K562 (cell line): ENCODE measurements at regions not wholly inside any gene's neighbourhood (a gene's known extent, or its start where the extent isn't known, plus 50 kb on each side); places are given as distances from the start of the nearest gene placed in this dataset.
A peak's percentile ranks its signal among the peaks of the same experiment; 100 is the strongest.

ENCODE experiments used
- ATAC-seq: fragments of 200-7000 bp; cut with Tn5 transposase; 3 replicates; pipeline ENCODE4 v1.9.1; 2020; ENCODE audit warnings: moderate library complexity
- BruUV-seq: library from RNA; stranded (reverse); fragments of 400-500 nt; replicated peaks from 2 replicates; lab custom pipeline; 2021; lab: Mats Ljungman, UMichigan
- CTCF ChIA-PET: fragments of 300-600 bp; formaldehyde crosslinking; extraction: SDS; loops from one replicate; lab custom pipeline; 2021; ENCODE audit warnings: low intra/inter-chr PET ratio; lab: Yijun Ruan, JAX
- POLR2A ChIA-PET: fragments of 300-600, 350-650 bp; sonication (Branson Sonifier 250); formaldehyde crosslinking; extraction: SDS; loops from one replicate; lab custom pipeline; 2021; ENCODE audit warnings: antibody characterized with exemption, inconsistent platforms; lab: Yijun Ruan, JAX
- DNase-seq, 4 experiments: peaks; one replicate each; pipeline versions ENCODE4 v3.0.0 to v3.0.0-alpha.2; 2011 to 2018; ENCODE audit warnings: low spot score in 3 of 4, mixed read lengths in 3 of 4; ENCODE audit errors: extremely low read depth in 1 of 4
- FAIRE-seq: peaks from 2 replicates; lab custom pipeline; 2011; peaks lifted over from hg19 to GRCh38; lab: Jason Lieb, UNC
- H2AFZ ChIP-seq: 2 replicates; pipeline ENCODE4 v1.6.0; 2011; ENCODE audit warnings: low read depth, low read length, control low read depth, inconsistent platforms
- H3K27ac ChIP-seq: fragments of 200-600 bp; 3 replicates; pipeline ENCODE4 v1.8.0; 2011; ENCODE audit warnings: low read depth, mild to moderate bottlenecking, control low read depth, inconsistent platforms, low read length, moderate library complexity, mixed read lengths; ENCODE audit errors: extremely low read depth
- H3K27me3 ChIP-seq, 2 experiments: fragments of 300-600 bp in 1 of 2; 2 replicates in 1 of 2; 3 replicates in 1 of 2; pipeline versions ENCODE4 v1.6.0 to v1.8.0; 2011; ENCODE audit warnings: inconsistent platforms in 2 of 2, low read length in 2 of 2, mild to moderate bottlenecking in 1 of 2, mixed read lengths in 1 of 2, moderate library complexity in 1 of 2; ENCODE audit not compliant: control insufficient read depth in 2 of 2, insufficient read depth in 2 of 2
- H3K36me3 ChIP-seq: fragments of 300-600 bp; 3 replicates; pipeline ENCODE4 v1.8.0; 2011; ENCODE audit warnings: mild to moderate bottlenecking, low read length, inconsistent platforms; ENCODE audit not compliant: control insufficient read depth, insufficient read depth
- H3K4me1 ChIP-seq, 2 experiments: fragments of 200-600 bp in 1 of 2; replicated peaks in 1 of 2; 2 replicates in 1 of 2; 3 replicates in 1 of 2; pipeline versions ENCODE4 v1.5.1 to v1.8.0; 2011; ENCODE audit warnings: inconsistent platforms in 2 of 2, low read length in 2 of 2, mild to moderate bottlenecking in 1 of 2, mixed read lengths in 1 of 2, moderate library complexity in 1 of 2; ENCODE audit not compliant: control insufficient read depth in 2 of 2, insufficient read depth in 2 of 2
- H3K4me2 ChIP-seq: 2 replicates; pipeline ENCODE4 v1.6.1; 2011; ENCODE audit warnings: low read length, control low read depth, inconsistent platforms, mixed read lengths; ENCODE audit not compliant: insufficient read depth
- H3K4me3 ChIP-seq: fragments of 200-600 bp; sonication (generic), shearing (Covaris generic); 2 replicates; pipeline ENCODE4 v1.5.1; 2016; ENCODE audit warnings: control low read depth, inconsistent platforms
- H3K79me2 ChIP-seq: fragments of 200-600 bp; 3 replicates; pipeline ENCODE4 v1.8.0; 2011; ENCODE audit warnings: low read length, inconsistent platforms; ENCODE audit not compliant: control insufficient read depth, insufficient read depth
- H3K9ac ChIP-seq, 2 experiments: 2 replicates each; pipeline versions ENCODE4 v1.6.0 to v1.6.1; 2011; ENCODE audit warnings: low read depth in 2 of 2, low read length in 2 of 2, control low read depth in 1 of 2, inconsistent platforms in 1 of 2, mild to moderate bottlenecking in 1 of 2, mixed read lengths in 1 of 2; ENCODE audit not compliant: insufficient read depth in 1 of 2
- H3K9me1 ChIP-seq: one replicate; pipeline ENCODE4 v1.6.0; 2011; ENCODE audit warnings: inconsistent platforms, mild to moderate bottlenecking, low read length, moderate library complexity; ENCODE audit not compliant: control insufficient read depth, insufficient read depth
- H3K9me3 ChIP-seq: replicated peaks from 2 replicates; pipeline ENCODE4 v1.5.1; 2011; ENCODE audit warnings: low read depth, low read length, inconsistent platforms; ENCODE audit not compliant: control insufficient read depth, insufficient read depth
- H4K20me1 ChIP-seq: replicated peaks from 2 replicates; pipeline ENCODE4 v1.6.1; 2011; ENCODE audit warnings: low read length, inconsistent platforms, mixed read lengths; ENCODE audit not compliant: control insufficient read depth, insufficient read depth
- BCOR ChIP-seq: fragments of 450-650 bp; IDR thresholded peaks from 2 replicates; pipeline ENCODE4 v1.6.1; 2016
- CBX5 ChIP-seq: IDR thresholded peaks from 2 replicates; pipeline ENCODE4 v1.6.1; 2014; ENCODE audit warnings: low read depth, borderline replicate concordance
- EP300 ChIP-seq: IDR thresholded peaks from 2 replicates; pipeline ENCODE4 v1.6.1; 2012; ENCODE audit warnings: low read length, improper control_type of control experiment
- ETV6 ChIP-seq, 3 experiments: fragments of 150-350 bp in 1 of 3; sonication (generic) in 1 of 3; formaldehyde crosslinking in 1 of 3; IDR thresholded peaks; 2 replicates each; pipeline versions ENCODE4 v1.6.1 to v1.8.0; 2014 to 2022; ENCODE audit warnings: borderline replicate concordance in 2 of 3, low read depth in 2 of 3, antibody characterized with exemption in 1 of 3, low read length in 1 of 3, mild to moderate bottlenecking in 1 of 3, missing genetic modification reagents in 1 of 3
- GTF3C2 ChIP-seq: IDR thresholded peaks from 3 replicates; pipeline ENCODE4 v1.6.1; 2011; ENCODE audit warnings: borderline replicate concordance, mild to moderate bottlenecking, moderate library complexity; ENCODE audit not compliant: insufficient read length; ENCODE audit errors: extremely low read depth
- HMGXB4 ChIP-seq: sonication (generic); formaldehyde crosslinking; IDR thresholded peaks from 2 replicates; pipeline ENCODE4 v1.8.1; 2023; ENCODE audit warnings: mild to moderate bottlenecking, missing genetic modification reagents
- KAT7 ChIP-seq: sonication (generic); formaldehyde crosslinking; IDR thresholded peaks from 2 replicates; pipeline ENCODE4 v1.8.0; 2022; ENCODE audit warnings: missing genetic modification reagents, mild to moderate bottlenecking, borderline replicate concordance
- POU5F1 ChIP-seq: fragments of 150-350 bp; IDR thresholded peaks from 2 replicates; pipeline ENCODE4 v1.6.1; 2014; ENCODE audit warnings: borderline replicate concordance, low read length, low read depth, mild to moderate bottlenecking; ENCODE audit not compliant: partially characterized antibody
- TAF9B ChIP-seq: fragments of 450-650 bp; IDR thresholded peaks from 2 replicates; pipeline ENCODE4 v1.6.1; 2018; ENCODE audit warnings: mild to moderate bottlenecking; ENCODE audit not compliant: partially characterized antibody
- ZMIZ1 ChIP-seq, 2 experiments: fragments of 150-350 bp in 1 of 2; IDR thresholded peaks; 2 replicates each; pipeline ENCODE4 v1.6.1; 2012 to 2016; ENCODE audit warnings: low read depth in 2 of 2, low read length in 2 of 2, mild to moderate bottlenecking in 1 of 2, moderate library complexity in 1 of 2
- ZNF764 ChIP-seq: fragments of 250-450 bp; sonication (Bioruptor Pico); IDR thresholded peaks from 2 replicates; pipeline ENCODE4 v1.4.0; 2020; ENCODE audit warnings: low read depth, mild to moderate bottlenecking, moderate library complexity
- ZNF785 ChIP-seq: fragments of 250-450 bp; sonication (Bioruptor Pico); IDR thresholded peaks from 2 replicates; pipeline ENCODE4 v1.4.0; 2020; ENCODE audit warnings: mild to moderate bottlenecking
- WGBS: fragments of 100-300 bp; shearing (Covaris generic); methylation state at CpG from one replicate; pipeline ENCODE4 v1.1.6; 2016; ENCODE audit warnings: low coverage, mixed read lengths; ENCODE audit not compliant: insufficient coverage; ENCODE audit errors: missing lambda C conversion rate; 5-methylcytosine and 5-hydroxymethylcytosine counted together
- in situ Hi-C: fragments of 300-500 bp; cut with MboI; formaldehyde crosslinking; loops from 4 replicates; pipeline ENCODE4 v1.15.0; 2018; ENCODE audit warnings: inconsistent platforms, mixed read lengths
- intact Hi-C: fragments of 100-400 bp; cut with micrococcal nuclease; formaldehyde crosslinking; loops from 2 replicates; pipeline ENCODE4 v1.14.2; 2022

- BruUV-seq = no TSS peak
- Histone ChIP-seq H3K4me2 (peak overlapping the region; percentile 55), H4K20me1 (no peaks in the 10 kb centered on the region), H3K9ac (peak overlapping the region in 1 of 2 experiments; percentile 76; a peak in 1 of 4 replicates), H3K36me3 (no peaks in the 10 kb centered on the region), H2AFZ (peak overlapping the region; percentile 81), H3K4me1 (peaks cover 0 to 11% of the 10 kb centered on the region in 2 experiments; a peak in 2 of 5 replicates), H3K9me3 (no peaks in the 10 kb centered on the region), H3K27ac (no peak overlapping the region), H3K4me3 (peak overlapping the region; percentile 27; the same call in 1 of the 2 replicates), H3K79me2 (no peaks in the 10 kb centered on the region), H3K27me3 (peaks cover 18 to 41% of the 10 kb centered on the region in 2 experiments), H3K9me1 (no peaks in the 10 kb centered on the region)
- ATAC-seq (no peak), DNase-seq (no peak), FAIRE-seq (no peak)
- intact Hi-C loops = no loop called here
- POLR2A ChIA-PET = no interaction called here
- in situ Hi-C loops = no loop called here
- 10% methylated on average over 14 of the region's 14 CpGs for WGBS
- CTCF ChIA-PET = no interaction called here
- TF ChIP-seq ZNF764 (CRISPR knock-in tag) = no peak
- no peak for TF ChIP-seq TAF9B
- TF ChIP-seq EP300 = no peak
- TF ChIP-seq HMGXB4 (CRISPR knock-in tag) = no peak
- TF ChIP-seq CBX5 = no peak
- TF ChIP-seq POU5F1 = no peak
- TF ChIP-seq KAT7 (CRISPR knock-in tag) = no peak
- TF ChIP-seq GTF3C2 = no peak
- no peak for TF ChIP-seq BCOR
- TF ChIP-seq ZMIZ1 (IDR thresholded peaks at IDR 0.05; ENCODE audit: low read depth in 2 of 2, low read length in 2 of 2) = no peak
- no peak for TF ChIP-seq ZNF785 (CRISPR knock-in tag)
- TF ChIP-seq ETV6 (IDR thresholded peaks at IDR 0.05; ENCODE audit: borderline replicate concordance in 1 of 2, low read depth in 2 of 2, low read length in 1 of 2) = no peak
- TF ChIP-seq ETV6 (CRISPR knock-in tag; IDR thresholded peaks at IDR 0.05; ENCODE audit: borderline replicate concordance) = no peak
Measured at GRCh38 chr3:43893727-43894126, 203.0 kb downstream of the ABHD5 start.
